ENCODE measurements at regions not wholly inside any gene's neighbourhood (a gene's known extent, or its start where the extent isn't known, plus 50 kb on each side); places are given as distances from the start of the nearest gene placed in this dataset.

GRCh38 chr10:124143721-124144120, 50.3 kb upstream of the CHST15 start:
- Mint-ChIP-seq H3K36me3 (ENCODE audit: insufficient read depth in 1 of 3, low read depth in 3 of 3) (no peaks in the 10 kb centered on the region), H3K4me1 (peaks cover 6 to 9% of the 10 kb centered on the region in 2 experiments), H3K27ac (no peak overlapping the region), H3K9me3 (peaks cover 0 to 4% of the 10 kb centered on the region in 2 experiments; a peak in 2 of 5 replicates), H3K4me3 (no peak overlapping the region), H3K27me3 (ENCODE audit: low read depth) (peaks cover 6% of the 10 kb centered on the region)
- WGBS (ENCODE audit: extremely low coverage, insufficient read length, low lambda C conversion rate) = no CpG with 5 or more reads among the region's 6 CpGs
- H2AK5ac ChIP-seq (ENCODE audit: insufficient read length, low read length) = no peak overlapping the region
- no peaks in the 10 kb centered on the region for H4K20me1 ChIP-seq (ENCODE audit: control insufficient read depth, insufficient read depth, insufficient read length)
- no peak overlapping the region for H4K91ac ChIP-seq (ENCODE audit: insufficient read length, low read depth, low read length)
- no peaks in the 10 kb centered on the region for H3K27me3 ChIP-seq (ENCODE audit: insufficient read depth, low read length)
- no peak overlapping the region for H2BK5ac ChIP-seq (ENCODE audit: insufficient read length, low read length)
- TF ChIP-seq CTCF (conservative IDR thresholded peaks at IDR 0.05) = no peak
- H3K9me3 ChIP-seq (ENCODE audit: control insufficient read depth, low read depth, low read length) = no peaks in the 10 kb centered on the region
- no peak overlapping the region for H2BK15ac ChIP-seq (ENCODE audit: low read depth, low read length)
- no peak overlapping the region for H4K5ac ChIP-seq (ENCODE audit: insufficient read length, low read depth, low read length)
- no peaks in the 10 kb centered on the region for H3K79me2 ChIP-seq (ENCODE audit: insufficient read depth, low read length)
- no peaks in the 10 kb centered on the region for H3K79me1 ChIP-seq (ENCODE audit: insufficient read depth, low read depth, low read length, poor library complexity, severe bottlenecking)
- H3K4me1 ChIP-seq (ENCODE audit: insufficient read depth, low read length) = no peaks in the 10 kb centered on the region
- no peak overlapping the region for H3K18ac ChIP-seq (ENCODE audit: insufficient read length, low read depth, low read length)
- H3K4ac ChIP-seq (ENCODE audit: low read depth, low read length) = no peak overlapping the region
- DNase-seq = no peak
- H3T11ph ChIP-seq (ENCODE audit: low read length) = no peak overlapping the region
- no peak overlapping the region for H3K14ac ChIP-seq (ENCODE audit: insufficient read depth, low read length)
- no peaks in the 10 kb centered on the region for H3K23me2 ChIP-seq (ENCODE audit: insufficient read length, low read depth, low read length, poor library complexity, severe bottlenecking)
- no peak overlapping the region for H2BK20ac ChIP-seq (ENCODE audit: low read depth, low read length, poor library complexity, severe bottlenecking)
- no peak overlapping the region for H2BK12ac ChIP-seq (ENCODE audit: insufficient read length, low read depth, low read length)
- no peak overlapping the region for H3K4me2 ChIP-seq (ENCODE audit: insufficient read depth, insufficient read length, low read length)
- H3K27ac ChIP-seq (ENCODE audit: insufficient read length, low read depth, low read length) = no peak overlapping the region
- no peak overlapping the region for H3K23ac ChIP-seq (ENCODE audit: insufficient read length, low read depth, low read length)
- no peak overlapping the region for H2BK120ac ChIP-seq (ENCODE audit: low read depth, low read length, poor library complexity, severe bottlenecking)
- H2AFZ ChIP-seq (ENCODE audit: low read length) = no peak overlapping the region
- no peak overlapping the region for H3K9ac ChIP-seq (ENCODE audit: extremely low read depth, insufficient read length, low read length)
- H4K8ac ChIP-seq (replicated peaks; ENCODE audit: insufficient read length, low read depth, low read length) = no peak overlapping the region
- H3K56ac ChIP-seq (ENCODE audit: insufficient read length, low read depth, low read length) = no peak overlapping the region
